HG03442 (cell line): ENCODE measurements at regions not wholly inside any gene's neighbourhood (a gene's known extent, or its start where the extent isn't known, plus 50 kb on each side); places are given as distances from the start of the nearest gene placed in this dataset.

Experiments
- ATAC-seq: cut with Tn5 transposase; IDR thresholded peaks from one replicate; pipeline ENCODE4 v1.9.1; 2021; ENCODE audit warnings: mild to moderate bottlenecking, moderate library complexity; ENCODE audit not compliant: unreplicated experiment

GRCh38 chr15:97837896-97838295, 122.6 kb upstream of the ARRDC4 start:
- no peak for ATAC-seq

- no peak for ATAC-seq
Measured at GRCh38 chr15:97838606-97839210, 121.8 kb upstream of the ARRDC4 start.

DNA sequence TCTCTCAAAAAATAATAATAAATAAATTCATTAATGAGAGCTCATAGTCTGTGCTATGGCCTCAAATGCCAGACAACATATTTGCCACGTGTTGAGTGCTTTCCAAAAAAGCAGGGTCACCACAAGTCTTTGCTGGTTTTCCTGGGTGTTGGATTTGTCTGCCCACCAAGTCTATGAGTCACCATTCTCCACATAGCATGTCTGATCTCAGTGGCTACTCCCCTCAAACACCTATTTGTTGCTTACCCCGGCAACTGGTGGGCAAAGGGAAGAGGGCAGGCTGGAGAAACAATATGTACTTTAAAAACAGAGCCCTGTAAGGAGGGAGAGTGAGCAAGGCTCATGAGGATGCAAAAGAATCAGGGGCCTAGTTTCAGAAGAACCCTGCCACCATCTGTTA, 120.0 kb upstream of the ARRDC4 start:
- ATAC-seq = no peak

DNA sequence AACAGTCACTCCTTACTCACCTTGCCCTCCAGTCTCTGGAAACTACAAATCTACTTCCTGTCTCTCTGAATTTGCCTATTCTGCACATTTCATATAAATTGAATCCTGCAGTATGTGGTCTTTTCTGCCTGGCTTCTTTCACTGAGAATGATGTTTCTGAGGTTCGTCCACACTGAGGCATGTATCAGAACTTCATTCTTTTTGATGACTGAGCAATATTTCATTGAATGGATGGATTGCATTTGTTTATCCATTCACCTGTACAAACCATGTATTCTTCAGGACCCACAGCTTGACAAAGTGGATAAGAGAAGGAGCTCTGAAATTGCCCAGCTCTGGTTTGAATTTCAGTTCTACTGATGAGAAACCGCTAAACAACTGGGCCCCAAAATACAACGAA, 118.9 kb upstream of the ARRDC4 start:
- ATAC-seq = no peak

DNA sequence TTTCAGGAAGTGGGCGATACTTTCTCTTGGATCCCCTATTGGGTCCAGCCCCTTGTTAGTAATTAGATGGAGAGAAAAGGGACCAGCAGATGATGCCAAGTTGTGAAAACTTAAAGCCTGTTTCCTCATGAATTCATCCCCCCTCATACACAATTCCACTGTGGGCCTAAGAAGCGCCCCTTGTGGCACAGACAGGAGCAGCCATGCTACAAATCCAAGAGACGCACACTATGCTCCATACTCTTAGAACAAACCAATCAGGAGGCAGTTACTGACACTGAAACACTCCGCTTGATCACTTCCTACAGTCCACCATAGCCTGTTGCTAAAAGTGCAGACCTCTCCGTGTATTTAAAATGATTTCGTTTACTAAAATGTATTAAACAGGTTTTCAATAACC, 111.3 kb upstream of the ARRDC4 start:
- no peak for ATAC-seq

GRCh38 chr15:97858296-97858695, 102.2 kb upstream of the ARRDC4 start:
- no peak for ATAC-seq

GRCh38 chr15:97861529-97862260, 98.8 kb upstream of the ARRDC4 start:
- no peak for ATAC-seq

GRCh38 chr15:97866959-97867358, 93.5 kb upstream of the ARRDC4 start:
- no peak for ATAC-seq

DNA sequence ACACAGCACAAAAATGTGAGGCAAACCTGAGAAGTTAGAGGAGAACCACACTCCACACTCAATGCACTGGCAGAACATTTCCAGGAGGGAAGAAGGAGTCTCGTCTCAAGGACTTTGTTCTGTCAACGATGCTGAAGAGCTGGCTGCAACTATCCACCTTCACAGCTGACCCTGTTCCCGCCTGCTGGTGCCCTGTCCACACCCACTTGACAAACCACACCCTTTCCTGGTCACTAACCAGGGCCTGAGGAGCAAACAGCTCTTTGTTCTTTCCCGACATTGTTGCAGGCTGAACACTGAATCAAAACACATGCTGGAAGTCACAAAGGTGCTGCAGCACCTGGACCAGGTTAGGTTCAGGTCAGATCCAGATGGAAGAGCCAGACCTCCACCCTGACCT, 92.6 kb upstream of the ARRDC4 start:
- no peak for ATAC-seq

DNA sequence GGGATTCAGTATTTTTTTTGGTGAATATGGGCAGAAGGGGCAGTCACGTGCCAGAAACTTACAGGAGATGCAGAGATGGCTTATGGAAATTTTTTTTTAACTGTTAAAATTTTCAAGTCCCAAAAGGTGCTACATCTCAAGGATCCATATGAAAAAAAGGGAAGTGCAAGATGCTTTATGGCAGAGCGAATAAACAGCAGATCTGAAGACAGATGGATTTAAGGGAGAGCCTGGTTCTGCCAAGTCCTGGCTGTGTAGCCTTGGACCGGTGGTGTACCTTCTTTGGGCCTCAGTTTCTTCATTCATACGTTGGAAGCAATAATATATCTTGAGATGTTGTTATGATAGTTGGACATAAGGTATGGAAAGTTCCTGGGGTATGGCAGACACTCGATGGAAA, 91.5 kb upstream of the ARRDC4 start:
- no peak for ATAC-seq

- no peak for ATAC-seq
Measured at GRCh38 chr15:97870771-97871170, 89.7 kb upstream of the ARRDC4 start.

- ATAC-seq = no peak
Measured at GRCh38 chr15:97874139-97874538, 86.4 kb upstream of the ARRDC4 start.

GRCh38 chr15:97875025-97875512, 85.4 kb upstream of the ARRDC4 start:
- no peak for ATAC-seq

GRCh38 chr15:97875513-97876280, 84.8 kb upstream of the ARRDC4 start:
- no peak for ATAC-seq

DNA sequence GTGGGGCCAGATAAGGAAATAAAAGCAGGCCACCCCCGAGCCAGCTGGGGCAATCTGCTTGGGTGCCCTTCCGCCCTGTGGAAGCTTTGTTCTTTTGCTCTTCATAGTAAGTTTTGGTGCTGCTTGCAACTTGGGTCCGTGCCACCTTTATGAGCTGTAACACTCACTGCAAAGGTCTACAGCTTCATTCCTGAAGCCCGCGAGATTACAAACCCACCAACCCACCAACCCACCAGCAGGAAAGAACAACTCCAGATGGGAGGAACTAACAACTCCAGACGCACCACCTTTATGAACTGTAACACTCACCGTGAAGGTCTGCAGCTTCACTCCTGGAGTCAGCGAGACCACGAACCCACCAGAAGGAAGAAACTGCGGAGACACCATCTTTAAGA, 84.2 kb upstream of the ARRDC4 start:
- no peak for ATAC-seq

DNA sequence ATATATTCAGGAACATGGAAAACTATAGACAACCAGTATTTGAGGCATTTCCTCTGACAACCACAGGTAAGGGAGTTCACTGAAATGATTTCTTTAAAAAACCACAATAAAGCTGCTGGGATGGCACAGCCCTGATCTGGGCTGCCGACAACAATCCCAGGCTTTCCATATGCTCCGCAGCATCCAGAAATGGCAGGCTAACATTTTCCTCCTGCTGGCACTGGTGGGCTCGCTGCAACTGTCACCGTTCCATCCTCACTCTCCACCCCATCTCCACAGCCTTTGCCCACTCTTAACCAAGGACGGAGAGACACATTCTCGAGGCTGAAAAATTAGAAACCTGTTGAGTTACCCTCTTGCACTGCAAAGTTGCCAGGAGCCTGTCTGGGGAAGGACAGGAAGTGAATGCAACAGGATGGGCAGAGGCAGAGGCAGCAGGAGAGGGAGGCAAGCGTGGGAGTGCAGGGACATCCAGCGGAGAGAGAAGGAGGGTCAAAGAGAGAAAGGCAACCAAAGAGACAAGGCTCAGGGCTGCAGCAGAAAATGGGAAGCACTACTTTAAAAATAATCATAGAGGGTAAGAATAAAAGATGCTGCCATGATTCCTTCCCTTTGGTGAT, 79.0 kb upstream of the ARRDC4 start:
- ATAC-seq = no peak

DNA sequence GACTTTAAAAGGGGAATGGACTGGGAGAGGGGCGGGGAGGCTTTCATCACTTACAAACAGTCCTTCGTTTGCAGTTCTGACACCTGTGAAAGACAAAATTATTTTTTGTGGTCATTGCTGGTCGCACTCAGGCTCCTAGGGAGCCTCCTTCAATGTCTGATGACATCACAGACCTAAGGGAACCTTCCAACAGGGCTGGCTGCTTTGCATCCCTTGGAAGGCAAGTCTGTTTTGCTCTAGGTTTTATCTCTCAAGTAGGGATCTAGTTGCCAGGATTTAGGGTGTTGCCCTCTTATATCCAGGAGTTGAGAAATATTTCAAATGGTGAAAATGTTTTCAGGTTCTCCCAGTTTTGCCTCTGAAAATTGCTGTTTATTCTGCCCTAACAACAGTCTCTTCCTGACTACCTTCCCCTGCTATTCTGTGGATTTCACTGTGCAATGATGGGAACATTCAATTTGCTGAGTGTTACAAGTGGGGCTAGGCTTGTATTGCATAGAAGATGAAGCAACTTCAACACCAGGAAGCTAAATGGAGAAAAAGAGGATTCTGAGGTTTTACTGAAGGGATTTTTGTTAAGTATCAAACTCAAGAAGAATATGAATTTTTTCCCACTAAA, 75.9 kb upstream of the ARRDC4 start:
- ATAC-seq = no peak

GRCh38 chr15:97890307-97890706, 70.2 kb upstream of the ARRDC4 start:
- no peak for ATAC-seq

DNA sequence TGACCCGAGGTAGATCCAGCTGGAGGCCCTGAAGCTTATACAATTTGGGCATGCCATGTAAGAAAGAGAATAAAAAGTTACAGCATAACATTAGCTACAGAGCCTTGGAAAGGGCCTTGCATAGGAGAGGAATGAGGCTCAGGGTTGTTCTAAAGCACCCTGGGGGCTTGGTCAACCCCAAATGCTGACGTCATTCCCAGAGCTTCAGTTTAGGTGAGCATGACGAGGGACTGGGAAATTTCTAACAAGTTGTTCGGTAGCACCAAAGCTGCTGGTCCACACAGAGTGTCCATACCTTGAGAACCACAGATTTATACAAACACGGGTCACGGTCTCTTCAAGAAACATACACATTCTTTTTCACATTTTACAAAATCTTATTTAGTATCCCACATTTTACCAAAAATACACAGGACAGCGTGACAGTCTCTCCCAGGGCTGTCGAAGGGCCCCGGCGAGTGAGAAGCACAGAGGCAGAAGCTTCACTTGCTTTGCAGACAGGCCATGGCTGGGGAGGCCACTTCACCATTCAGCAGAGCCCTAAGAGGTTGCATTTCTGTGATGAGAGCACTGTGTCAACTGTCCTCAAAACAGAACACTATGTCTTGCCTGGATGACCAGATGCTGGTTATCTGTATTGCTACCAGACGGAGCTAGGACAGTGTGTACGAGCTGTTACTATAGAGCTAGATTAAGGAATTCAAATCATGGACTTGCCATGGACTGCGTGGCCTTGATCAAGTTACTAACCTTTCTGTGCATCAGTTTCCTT, 68.2 kb upstream of the ARRDC4 start:
- ATAC-seq = no peak

DNA sequence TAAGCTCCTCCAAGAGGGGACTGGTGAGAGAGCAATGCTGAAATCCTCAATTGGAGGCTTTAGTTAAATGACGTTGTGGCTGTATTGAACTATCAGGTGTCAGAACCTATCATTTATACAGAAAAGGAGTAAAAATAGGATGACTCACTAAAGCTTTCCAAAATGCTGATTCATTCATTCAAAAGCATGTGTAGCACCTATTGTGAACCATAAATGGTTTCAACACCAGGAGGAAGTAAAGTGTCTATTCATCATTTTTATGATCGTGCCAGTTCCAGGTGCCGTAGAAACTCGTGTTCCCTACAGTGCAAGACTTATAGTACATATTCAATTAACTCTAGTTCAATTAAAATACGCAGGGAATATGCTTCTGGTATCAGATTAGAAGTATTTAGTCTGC, 66.5 kb upstream of the ARRDC4 start:
- ATAC-seq = no peak
